Fibroblast of the aortic adventitia (primary cell): ENCODE measurements at regions not wholly inside any gene's neighbourhood (a gene's known extent, or its start where the extent isn't known, plus 50 kb on each side); places are given as distances from the start of the nearest gene placed in this dataset.
A peak's percentile ranks its signal among the peaks of the same experiment; 100 is the strongest.
"Not testable (repeated sequence)": the region's sequence is repeated elsewhere in the genome, so short reads cannot be mapped to it uniquely, and the experiment has no call there.

Experiments used
- DNase-seq: peaks from one replicate; pipeline ENCODE4 v3.0.0-alpha.2; 2010; ENCODE audit warnings: low read depth
- H3K4me3 ChIP-seq: 2 replicates; pipeline ENCODE4 v1.5.1; 2011; ENCODE audit warnings: low read depth, mild to moderate bottlenecking, control low read depth, low read length, moderate library complexity
- TF ChIP-seq, protein P1 (sequence below): IDR thresholded peaks from 2 replicates; pipeline ENCODE4 v1.5.1; 2011; ENCODE audit warnings: mild to moderate bottlenecking, low read length, control low read depth, inconsistent platforms; ENCODE audit not compliant: insufficient read depth

DNA sequence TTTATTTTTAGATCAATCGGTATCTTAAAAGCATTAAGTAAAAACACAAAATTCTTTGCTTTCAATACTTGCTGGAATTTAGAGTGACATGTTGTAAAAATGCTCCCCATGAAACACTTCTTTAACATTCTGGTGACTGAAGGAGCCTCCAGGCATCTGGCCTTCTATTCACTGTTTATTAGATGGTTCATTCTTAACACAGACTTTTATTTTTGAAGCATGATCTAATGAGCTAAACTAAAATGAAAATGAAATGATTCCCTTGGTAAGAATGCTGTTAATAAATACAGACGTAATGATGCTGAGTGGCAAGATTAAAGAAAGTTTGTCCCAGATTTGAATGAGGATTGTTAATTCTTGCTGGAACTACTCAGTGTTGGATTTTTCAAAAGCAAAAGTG lies 698.4 kb downstream of the TENT5A start:
- TF ChIP-seq, protein P1, sequence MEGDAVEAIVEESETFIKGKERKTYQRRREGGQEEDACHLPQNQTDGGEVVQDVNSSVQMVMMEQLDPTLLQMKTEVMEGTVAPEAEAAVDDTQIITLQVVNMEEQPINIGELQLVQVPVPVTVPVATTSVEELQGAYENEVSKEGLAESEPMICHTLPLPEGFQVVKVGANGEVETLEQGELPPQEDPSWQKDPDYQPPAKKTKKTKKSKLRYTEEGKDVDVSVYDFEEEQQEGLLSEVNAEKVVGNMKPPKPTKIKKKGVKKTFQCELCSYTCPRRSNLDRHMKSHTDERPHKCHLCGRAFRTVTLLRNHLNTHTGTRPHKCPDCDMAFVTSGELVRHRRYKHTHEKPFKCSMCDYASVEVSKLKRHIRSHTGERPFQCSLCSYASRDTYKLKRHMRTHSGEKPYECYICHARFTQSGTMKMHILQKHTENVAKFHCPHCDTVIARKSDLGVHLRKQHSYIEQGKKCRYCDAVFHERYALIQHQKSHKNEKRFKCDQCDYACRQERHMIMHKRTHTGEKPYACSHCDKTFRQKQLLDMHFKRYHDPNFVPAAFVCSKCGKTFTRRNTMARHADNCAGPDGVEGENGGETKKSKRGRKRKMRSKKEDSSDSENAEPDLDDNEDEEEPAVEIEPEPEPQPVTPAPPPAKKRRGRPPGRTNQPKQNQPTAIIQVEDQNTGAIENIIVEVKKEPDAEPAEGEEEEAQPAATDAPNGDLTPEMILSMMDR = no peak
- peak; percentile 10 for DNase-seq
- no peak overlapping the region for H3K4me3 ChIP-seq

DNA sequence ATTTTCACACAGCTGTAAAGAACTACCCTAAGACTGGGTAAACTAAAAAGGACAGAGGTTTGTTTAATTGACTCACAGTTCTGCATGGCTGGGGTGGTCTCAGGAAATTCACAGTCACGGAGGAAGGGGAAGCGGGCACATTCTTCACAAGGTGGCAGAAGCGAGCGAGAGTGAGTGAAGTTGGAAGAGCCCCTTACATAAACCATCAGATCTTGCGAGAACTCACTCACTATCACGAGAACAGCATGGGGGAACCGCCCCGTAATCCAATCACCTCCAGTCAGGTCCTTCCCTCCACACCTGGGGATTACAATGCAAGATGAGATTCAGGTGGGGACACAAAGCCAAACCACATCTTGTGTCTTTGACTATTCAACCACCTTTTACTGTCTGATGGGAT lies 700.5 kb downstream of the TENT5A start:
- TF ChIP-seq, protein P1 = no peak
- no peak for DNase-seq
- H3K4me3 ChIP-seq = no peak overlapping the region

DNA sequence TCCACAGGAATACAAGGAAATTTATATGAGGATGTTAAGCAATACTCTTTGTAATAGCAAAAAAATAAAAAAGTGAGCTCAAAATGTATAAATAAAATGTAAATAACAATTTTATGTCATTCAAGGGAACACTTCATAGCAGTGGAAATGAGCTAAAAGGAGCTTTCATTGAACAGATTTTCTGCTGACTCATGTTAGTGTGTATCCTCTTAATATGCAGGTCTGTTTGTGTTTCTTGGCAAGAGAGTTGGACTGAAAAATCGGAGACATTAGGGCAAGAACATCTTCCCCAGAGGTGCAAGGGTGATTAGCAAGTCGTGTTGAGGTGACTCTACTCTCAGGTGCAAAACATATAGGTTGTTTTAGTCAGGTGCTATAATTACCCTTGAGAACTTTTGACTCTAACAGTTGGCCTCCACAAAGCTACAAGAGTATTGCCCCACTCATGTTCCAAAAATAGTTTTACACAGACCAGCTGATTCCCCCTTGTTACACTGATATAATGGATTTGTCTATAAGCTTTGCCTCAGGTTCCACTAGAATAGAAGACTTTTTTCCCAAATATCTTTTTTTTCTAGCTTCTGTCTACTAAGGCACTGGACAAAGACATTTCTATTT lies 702.9 kb downstream of the TENT5A start:
- DNase-seq = peak; percentile 48
- TF ChIP-seq, protein P1 = no peak
- no peak overlapping the region for H3K4me3 ChIP-seq

DNA sequence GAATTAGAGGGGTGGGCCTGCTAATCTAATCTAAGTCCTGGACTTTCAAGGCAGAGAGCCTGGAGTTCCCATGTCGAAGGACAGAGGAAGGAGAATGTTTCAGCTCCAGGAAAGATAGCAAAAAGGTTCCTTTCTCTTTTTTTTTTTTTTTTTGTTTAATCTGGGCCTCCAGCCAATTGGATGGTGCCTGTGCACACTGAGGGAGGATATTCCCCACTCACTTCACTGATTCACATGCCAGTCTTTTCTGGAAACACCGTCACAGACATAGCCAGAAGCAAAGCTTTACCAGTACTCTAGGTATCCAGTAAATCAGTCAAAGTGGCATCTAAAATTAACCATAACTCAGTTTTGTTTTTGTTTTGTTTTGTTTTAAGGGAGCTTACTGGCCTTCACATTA lies 721.1 kb downstream of the TENT5A start:
- no peak overlapping the region for H3K4me3 ChIP-seq
- DNase-seq = peak; percentile 24
- TF ChIP-seq, protein P1 = no peak

DNA sequence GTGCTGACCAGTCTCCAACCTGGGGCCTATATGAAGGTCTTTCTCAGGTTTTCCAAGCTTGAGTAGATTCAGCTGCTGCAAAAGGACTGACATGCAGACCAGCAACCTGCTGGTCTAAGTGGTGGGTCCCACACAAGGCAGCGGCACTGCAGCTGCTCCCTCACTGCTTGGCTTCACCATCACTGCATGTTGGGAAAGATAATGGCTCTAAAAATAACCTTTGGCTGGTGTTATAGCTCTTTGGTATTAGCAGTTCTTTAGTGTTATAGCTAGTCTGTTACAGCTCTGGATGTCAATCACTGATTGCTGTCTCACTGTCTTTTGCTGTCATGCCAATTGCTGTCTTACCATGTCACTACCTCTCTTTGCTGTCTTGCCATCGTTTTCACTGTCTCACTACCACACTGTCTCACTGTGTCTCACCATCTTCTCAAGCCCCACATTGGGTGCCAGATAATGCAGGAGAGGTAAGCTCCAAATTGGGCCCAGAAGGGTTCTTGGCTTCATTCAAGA lies 726.4 kb downstream of the TENT5A start:
- no peak overlapping the region for H3K4me3 ChIP-seq
- TF ChIP-seq, protein P1 = no peak
- DNase-seq = no peak

DNA sequence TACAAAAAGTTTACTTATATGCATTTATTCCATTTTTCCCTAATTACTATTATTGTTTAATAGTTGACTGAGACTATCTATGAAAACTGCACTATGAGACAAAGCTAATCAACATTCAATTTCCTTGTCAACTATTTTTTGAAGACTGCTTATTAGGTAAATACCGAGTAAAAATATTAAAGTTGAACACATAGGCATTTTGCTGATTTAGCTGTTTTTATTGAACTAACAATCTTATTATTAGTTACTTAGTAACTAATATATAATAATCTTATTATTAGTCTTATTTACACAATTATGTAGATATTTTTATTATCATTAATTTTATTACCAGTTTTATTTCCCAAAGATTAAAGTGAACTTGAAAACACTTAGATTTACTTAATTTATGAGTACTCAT lies 728.8 kb downstream of the TENT5A start:
- no peak for DNase-seq
- H3K4me3 ChIP-seq = no peak overlapping the region
- TF ChIP-seq, protein P1 = no peak

DNA sequence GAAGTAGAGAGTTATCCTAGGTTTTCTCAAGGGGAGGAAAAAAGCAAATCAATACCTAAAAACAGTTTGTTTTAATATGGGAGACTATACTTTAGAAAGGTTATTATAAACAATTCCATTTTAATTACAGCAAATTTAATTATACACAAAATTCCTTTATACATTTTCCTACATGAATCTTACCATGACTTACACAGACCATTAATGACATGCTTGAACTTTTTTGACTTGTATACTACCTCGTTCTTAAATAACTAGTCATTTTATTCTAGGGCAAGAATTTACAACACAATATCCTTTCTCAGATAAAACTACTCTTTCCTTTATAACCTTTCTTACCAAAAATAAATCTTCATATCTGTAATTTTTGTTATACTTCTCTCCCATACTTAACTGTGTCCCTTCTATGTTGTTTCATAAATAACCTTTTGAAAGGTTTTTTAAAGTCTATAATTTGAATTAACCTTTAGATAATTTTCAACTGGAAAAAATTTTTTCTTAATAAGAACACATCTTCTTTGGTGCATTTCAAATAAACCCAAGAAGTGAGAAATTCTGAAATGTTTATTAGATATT lies 729.4 kb downstream of the TENT5A start:
- TF ChIP-seq, protein P1 = no peak
- H3K4me3 ChIP-seq = no peak overlapping the region
- no peak for DNase-seq

DNA sequence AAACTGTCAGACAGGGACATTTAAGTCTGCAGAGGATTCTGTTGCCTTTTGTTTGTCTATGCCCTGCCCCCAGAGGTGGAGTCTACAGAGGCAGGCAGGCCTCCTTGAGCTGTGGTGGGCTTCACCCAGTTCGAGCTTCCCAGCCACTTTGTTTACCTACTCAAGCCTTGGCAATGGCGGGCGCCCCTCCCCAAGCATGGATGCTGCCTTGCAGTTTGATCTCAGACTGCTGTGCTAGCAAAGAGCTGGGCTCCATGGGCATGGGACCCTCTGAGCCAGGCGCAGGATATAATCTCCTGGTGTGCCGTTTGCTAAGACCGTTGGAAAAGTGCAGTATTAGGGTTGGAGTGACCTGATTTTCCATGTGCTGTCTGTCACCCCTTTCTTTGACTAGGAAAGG lies 734.9 kb downstream of the TENT5A start:
- not testable (repeated sequence) for H3K4me3 ChIP-seq, DNase-seq
